ENCODE measurements at regions not wholly inside any gene's neighbourhood (a gene's known extent, or its start where the extent isn't known, plus 50 kb on each side); places are given as distances from the start of the nearest gene placed in this dataset.

GRCh38 chr16:88326611-88327485 is 55.9 kb upstream of the ZNF469 start:
- DNase-seq (ENCODE audit: low read depth in 2 of 3, low spot score in 2 of 3), result no peak

GRCh38 chr16:88327561-88328312 is 55.0 kb upstream of the ZNF469 start:
- no peak for DNase-seq (ENCODE audit: low read depth in 2 of 3, low spot score in 2 of 3)

- no peak for DNase-seq (ENCODE audit: low read depth in 2 of 3, low spot score in 2 of 3)
Measured at GRCh38 chr16:88328313-88328980, 54.3 kb upstream of the ZNF469 start.

GRCh38 chr16:88329726-88330700 is 52.7 kb upstream of the ZNF469 start:
- no peak for DNase-seq (ENCODE audit: low read depth in 2 of 3, low spot score in 2 of 3)

- DNase-seq (ENCODE audit: low read depth in 2 of 3, low spot score in 2 of 3), result no peak
Measured at GRCh38 chr16:88330971-88331890, 51.5 kb upstream of the ZNF469 start.

GRCh38 chr16:88331989-88332920 is 50.5 kb upstream of the ZNF469 start:
- DNase-seq (ENCODE audit: low read depth in 2 of 3, low spot score in 2 of 3), result peak in 1 of 3 donors; percentile 16

GRCh38 chr16:88332921-88333825 is 49.6 kb upstream of the ZNF469 start:
- DNase-seq (ENCODE audit: low read depth in 2 of 3, low spot score in 2 of 3), result peak in 2 of 3 donors; percentile 91 to 93

All from hematopoietic multipotent progenitor cell (in vitro differentiated cells).